H1 (cell line): ENCODE measurements at regions not wholly inside any gene's neighbourhood (a gene's known extent, or its start where the extent isn't known, plus 50 kb on each side); places are given as distances from the start of the nearest gene placed in this dataset.

Experiments used
- FOSL1 ChIP-seq: IDR thresholded peaks from 2 replicates; pipeline ENCODE4 v1.6.1; 2011; ENCODE audit warnings: mild to moderate bottlenecking, low read depth, low read length, moderate library complexity; ENCODE audit not compliant: insufficient read depth
- MAFK ChIP-seq: IDR thresholded peaks from 2 replicates; pipeline ENCODE4 v1.6.1; 2012; ENCODE audit warnings: low read depth, mild to moderate bottlenecking, improper control_type of control experiment, low read length
- NANOG ChIP-seq: IDR thresholded peaks from 2 replicates; pipeline ENCODE4 v1.6.1; 2011; ENCODE audit warnings: low read length, low read depth, mild to moderate bottlenecking, inconsistent platforms; ENCODE audit not compliant: insufficient read depth, poor library complexity, severe bottlenecking
- NRF1 ChIP-seq: IDR thresholded peaks from 2 replicates; pipeline ENCODE4 v1.6.1; 2011; ENCODE audit warnings: mild to moderate bottlenecking, low read depth, low read length, improper control_type of control experiment
- SIRT6 ChIP-seq: IDR thresholded peaks from one replicate; pipeline ENCODE4 v1.7.1; 2012; ENCODE audit warnings: low read length, inconsistent platforms
- SRF ChIP-seq: IDR thresholded peaks from 2 replicates; pipeline ENCODE4 v1.6.1; 2011; ENCODE audit warnings: mild to moderate bottlenecking, low read depth, low read length, moderate library complexity
- USF2 ChIP-seq: IDR thresholded peaks from 2 replicates; pipeline ENCODE4 v1.6.1; 2011; ENCODE audit warnings: low read length, improper control_type of control experiment

DNA sequence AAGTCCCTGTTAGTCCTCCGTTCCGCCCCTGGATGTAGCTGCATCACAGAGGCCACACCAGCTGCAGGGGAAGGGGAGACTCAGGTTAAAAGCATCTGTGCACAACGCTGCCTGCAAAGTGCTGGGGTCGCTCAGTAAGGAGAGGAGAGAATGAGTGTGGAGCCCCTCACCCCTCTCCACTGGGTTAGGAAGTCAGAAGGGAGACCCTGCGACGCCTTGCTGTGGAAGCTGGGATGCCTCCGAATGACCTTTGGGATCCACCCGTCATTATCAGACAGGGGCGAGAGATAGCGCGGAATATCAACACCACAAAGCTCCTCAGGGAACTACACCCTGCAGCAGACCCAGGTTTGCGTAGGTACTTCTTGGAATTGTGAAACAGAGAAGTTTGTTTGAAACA lies 167.7 kb upstream of the SHH start (continued):
- TF ChIP-seq SRF (no peak), NANOG (no peak), FOSL1 (no peak), MAFK (no peak), USF2 (no peak), NRF1 (no peak), SIRT6 (no peak)
